ENCODE measurements at regions not wholly inside any gene's neighbourhood (a gene's known extent, or its start where the extent isn't known, plus 50 kb on each side); places are given as distances from the start of the nearest gene placed in this dataset.

GRCh38 chr2:15844211-15844801 is 96.0 kb upstream of the MYCN start:
- no peak overlapping the region for H3K27ac Mint-ChIP-seq
- no peak for ATAC-seq (ENCODE audit: low read depth)
- TF ChIP-seq CTCF (IDR thresholded peaks at IDR 0.05), result no peak
- H3K4me3 Mint-ChIP-seq, result no peak overlapping the region
- no peak for DNase-seq
- CTCF ChIA-PET, result no interaction called here
- no peaks in the 10 kb centered on the region for H3K27me3 Mint-ChIP-seq
- H3K4me1 Mint-ChIP-seq, result no peaks in the 10 kb centered on the region
- no peaks in the 10 kb centered on the region for H3K36me3 Mint-ChIP-seq (ENCODE audit: low read depth)
- intact Hi-C loops (cut with micrococcal nuclease), result no loop called here
- POLR2A ChIA-PET, result no interaction called here
- no peaks in the 10 kb centered on the region for H3K9me3 Mint-ChIP-seq

- ATAC-seq (ENCODE audit: low read depth) (no peak), DNase-seq (no peak)
- ChIA-PET POLR2A (no interaction called here), CTCF (no interaction called here)
- Mint-ChIP-seq H3K27ac (no peak overlapping the region), H3K27me3 (no peaks in the 10 kb centered on the region), H3K4me3 (no peak overlapping the region), H3K4me1 (no peaks in the 10 kb centered on the region), H3K36me3 (ENCODE audit: low read depth) (no peaks in the 10 kb centered on the region), H3K9me3 (peaks cover 4% of the 10 kb centered on the region)
- no peak for TF ChIP-seq CTCF (IDR thresholded peaks at IDR 0.05)
- intact Hi-C loops (cut with micrococcal nuclease), result no loop called here
Measured at GRCh38 chr2:15845294-15845693, 95.1 kb upstream of the MYCN start.

GRCh38 chr2:15845737-15846405 is 94.5 kb upstream of the MYCN start:
- no peaks in the 10 kb centered on the region for H3K27me3 Mint-ChIP-seq
- no peak for DNase-seq
- H3K9me3 Mint-ChIP-seq, result peaks cover 4% of the 10 kb centered on the region
- ChIA-PET CTCF (no interaction called here), POLR2A (no interaction called here)
- H3K36me3 Mint-ChIP-seq (ENCODE audit: low read depth), result no peaks in the 10 kb centered on the region
- H3K4me3 Mint-ChIP-seq, result no peak overlapping the region
- ATAC-seq (ENCODE audit: low read depth), result no peak
- intact Hi-C loops (cut with micrococcal nuclease), result no loop called here
- no peaks in the 10 kb centered on the region for H3K4me1 Mint-ChIP-seq
- TF ChIP-seq CTCF (IDR thresholded peaks at IDR 0.05), result no peak
- H3K27ac Mint-ChIP-seq, result no peak overlapping the region

GRCh38 chr2:15846626-15847025 is 93.7 kb upstream of the MYCN start:
- Mint-ChIP-seq H3K27ac (no peak overlapping the region), H3K4me3 (no peak overlapping the region), H3K9me3 (peaks cover 4% of the 10 kb centered on the region), H3K4me1 (no peaks in the 10 kb centered on the region), H3K36me3 (ENCODE audit: low read depth) (no peaks in the 10 kb centered on the region), H3K27me3 (no peaks in the 10 kb centered on the region)
- ATAC-seq (ENCODE audit: low read depth) (no peak), DNase-seq (no peak)
- TF ChIP-seq CTCF (IDR thresholded peaks at IDR 0.05), result no peak
- CTCF ChIA-PET, result no interaction called here
- intact Hi-C loops (cut with micrococcal nuclease), result no loop called here
- POLR2A ChIA-PET, result no interaction called here

- Mint-ChIP-seq H3K4me1 (no peaks in the 10 kb centered on the region), H3K27me3 (no peaks in the 10 kb centered on the region), H3K4me3 (no peak overlapping the region), H3K36me3 (ENCODE audit: low read depth) (no peaks in the 10 kb centered on the region), H3K9me3 (peaks cover 4% of the 10 kb centered on the region), H3K27ac (no peak overlapping the region)
- no peak for TF ChIP-seq CTCF (IDR thresholded peaks at IDR 0.05)
- ATAC-seq (ENCODE audit: low read depth) (no peak), DNase-seq (no peak)
- ChIA-PET CTCF (no interaction called here), POLR2A (no interaction called here)
- intact Hi-C loops (cut with micrococcal nuclease), result no loop called here
Measured at GRCh38 chr2:15850534-15850933, 89.8 kb upstream of the MYCN start.

All from activated B cell treated with CpG ODN at 0.5 μM for 24 hours (primary cell).